Left lung (tissue), 4 donors: ENCODE measurements at regions not wholly inside any gene's neighbourhood (a gene's known extent, or its start where the extent isn't known, plus 50 kb on each side); places are given as distances from the start of the nearest gene placed in this dataset.

ENCODE experiments used
- ATAC-seq: fragments of 200-7000 bp; cut with Tn5 transposase; one replicate; pipeline ENCODE4 v1.9.1; 2020; ENCODE audit warnings: moderate library complexity
- DNase-seq, 4 donors: peaks; one replicate each; pipeline ENCODE4 v3.0.0-alpha.2; 2013 to 2020
- H3K27ac ChIP-seq, 2 donors: fragments of 200-600 bp; sonication (generic) in 1 of 2; one replicate each; pipeline versions ENCODE4 v1.5.0 to v1.8.0; 2020 to 2021
- H3K27me3 ChIP-seq, 2 donors: fragments of 200-600 bp; sonication (generic) in 1 of 2; one replicate each; pipeline versions ENCODE4 v1.5.0 to v1.8.0; 2020 to 2021
- H3K36me3 ChIP-seq, 2 donors: fragments of 200-600 bp; sonication (generic) in 1 of 2; one replicate each; pipeline versions ENCODE4 v1.5.0 to v1.8.0; 2020 to 2021
- H3K4me1 ChIP-seq, 2 donors: fragments of 200-600 bp; one replicate each; pipeline ENCODE4 v1.8.0; 2021
- H3K4me3 ChIP-seq, 2 donors: fragments of 200-600 bp; sonication (generic) in 1 of 2; one replicate each; pipeline versions ENCODE4 v1.5.0 to v1.8.0; 2020 to 2021; ENCODE audit warnings: mild to moderate bottlenecking in 1 of 2
- H3K9me3 ChIP-seq, 2 donors: fragments of 200-600 bp; sonication (generic) in 1 of 2; one replicate each; pipeline versions ENCODE4 v1.5.0 to v1.8.0; 2020 to 2021
- intact Hi-C, 2 donors: fragments of 100-400 bp; cut with DNase I; formaldehyde crosslinking; loops; one replicate each; pipeline versions ENCODE4 v1.11.2 to v1.14.2; 2022
- TF ChIP-seq, protein P1 (sequence below), 2 donors: fragments of 200-600 bp; sonication (generic) in 1 of 2; IDR thresholded peaks; one replicate each; pipeline versions ENCODE4 v1.5.0 to v1.8.0; 2021; ENCODE audit warnings: antibody characterized with exemption in 2 of 2
- donor health status: DM: no; HTN: yes; CAD: no.
- donor health status: DM: no; HTN: no; CAD: no.

DNA sequence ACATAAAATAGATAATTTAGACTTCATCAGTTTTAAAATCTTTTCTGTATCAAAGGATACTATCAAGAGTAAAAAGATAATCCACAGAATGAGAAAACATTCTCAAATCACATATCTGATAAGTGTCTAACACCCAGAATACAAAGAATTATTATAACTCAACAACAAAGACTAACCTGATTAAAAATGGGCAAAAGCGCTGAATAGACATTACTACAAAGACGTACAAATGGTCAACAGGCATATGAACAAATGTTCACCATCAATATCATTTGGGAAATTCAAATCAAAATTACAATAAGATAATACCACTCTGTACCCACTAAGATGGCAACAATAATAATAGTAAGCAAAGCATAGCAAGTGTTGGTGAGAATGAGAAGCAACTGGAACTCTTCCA, 503.8 kb downstream of the CDH26 start:
- Histone ChIP-seq H3K36me3 (no peaks in the 10 kb centered on the region), H3K9me3 (no peaks in the 10 kb centered on the region), H3K4me1 (no peaks in the 10 kb centered on the region), H3K4me3 (no peak overlapping the region), H3K27me3 (no peaks in the 10 kb centered on the region), H3K27ac (no peak overlapping the region)
- DNase-seq (no peak), ATAC-seq (no peak)
- intact Hi-C loops: no loop called here
- TF ChIP-seq, protein P1, sequence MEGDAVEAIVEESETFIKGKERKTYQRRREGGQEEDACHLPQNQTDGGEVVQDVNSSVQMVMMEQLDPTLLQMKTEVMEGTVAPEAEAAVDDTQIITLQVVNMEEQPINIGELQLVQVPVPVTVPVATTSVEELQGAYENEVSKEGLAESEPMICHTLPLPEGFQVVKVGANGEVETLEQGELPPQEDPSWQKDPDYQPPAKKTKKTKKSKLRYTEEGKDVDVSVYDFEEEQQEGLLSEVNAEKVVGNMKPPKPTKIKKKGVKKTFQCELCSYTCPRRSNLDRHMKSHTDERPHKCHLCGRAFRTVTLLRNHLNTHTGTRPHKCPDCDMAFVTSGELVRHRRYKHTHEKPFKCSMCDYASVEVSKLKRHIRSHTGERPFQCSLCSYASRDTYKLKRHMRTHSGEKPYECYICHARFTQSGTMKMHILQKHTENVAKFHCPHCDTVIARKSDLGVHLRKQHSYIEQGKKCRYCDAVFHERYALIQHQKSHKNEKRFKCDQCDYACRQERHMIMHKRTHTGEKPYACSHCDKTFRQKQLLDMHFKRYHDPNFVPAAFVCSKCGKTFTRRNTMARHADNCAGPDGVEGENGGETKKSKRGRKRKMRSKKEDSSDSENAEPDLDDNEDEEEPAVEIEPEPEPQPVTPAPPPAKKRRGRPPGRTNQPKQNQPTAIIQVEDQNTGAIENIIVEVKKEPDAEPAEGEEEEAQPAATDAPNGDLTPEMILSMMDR (IDR thresholded peaks at IDR 0.05): no peak

DNA sequence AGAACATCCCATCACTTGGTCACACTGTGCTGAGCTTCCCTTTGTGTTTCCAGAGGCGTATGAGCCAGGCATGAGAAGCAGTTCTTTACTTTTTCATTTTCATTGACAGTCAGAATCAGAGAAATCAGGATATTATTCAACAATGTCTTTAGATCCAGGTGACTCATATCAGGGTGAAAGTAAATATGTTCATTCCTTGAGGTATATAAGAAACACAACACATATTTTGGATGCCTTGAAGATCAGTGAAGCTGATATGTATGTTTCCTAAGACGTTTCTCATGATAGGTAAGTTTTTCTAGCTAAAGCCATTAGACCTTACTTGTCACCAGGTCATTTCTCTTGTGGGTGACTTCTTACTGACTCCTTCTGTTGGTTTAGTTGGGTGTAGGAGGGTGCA, 505.6 kb downstream of the CDH26 start:
- TF ChIP-seq, protein P1 (IDR thresholded peaks at IDR 0.05): no peak
- ATAC-seq: no peak
- no peaks in the 10 kb centered on the region for H3K36me3 ChIP-seq
- no peaks in the 10 kb centered on the region for H3K27me3 ChIP-seq
- no peaks in the 10 kb centered on the region for H3K4me1 ChIP-seq
- no peaks in the 10 kb centered on the region for H3K9me3 ChIP-seq
- no peak overlapping the region for H3K4me3 ChIP-seq
- no peak for DNase-seq
- no peak overlapping the region for H3K27ac ChIP-seq
- intact Hi-C loops: no loop called here

DNA sequence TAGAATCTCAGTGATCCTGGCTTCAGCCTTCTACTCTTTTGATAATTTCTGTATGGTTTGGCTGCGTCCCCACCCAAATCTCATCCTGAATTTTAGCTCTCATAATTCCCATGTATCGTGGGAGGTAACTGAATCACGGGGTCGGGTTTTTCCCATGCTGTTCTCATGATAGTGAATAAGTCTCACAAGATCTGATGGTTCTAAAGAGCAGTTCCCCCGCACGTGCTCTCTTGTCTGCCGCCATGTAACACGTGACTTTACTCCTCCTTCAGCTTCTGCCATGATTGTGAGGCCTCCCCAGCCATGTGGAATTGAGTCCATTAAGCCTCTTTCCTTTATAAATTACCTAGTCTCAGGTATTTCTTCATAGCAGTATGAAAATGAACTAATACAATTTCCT, 507.2 kb downstream of the CDH26 start:
- Histone ChIP-seq H3K36me3 (no peaks in the 10 kb centered on the region), H3K27me3 (no peaks in the 10 kb centered on the region), H3K4me1 (no peaks in the 10 kb centered on the region), H3K9me3 (no peaks in the 10 kb centered on the region), H3K4me3 (no peak overlapping the region), H3K27ac (no peak overlapping the region)
- intact Hi-C loops: no loop called here
- TF ChIP-seq, protein P1 (IDR thresholded peaks at IDR 0.05): no peak
- no peak for DNase-seq
- ATAC-seq: no peak

DNA sequence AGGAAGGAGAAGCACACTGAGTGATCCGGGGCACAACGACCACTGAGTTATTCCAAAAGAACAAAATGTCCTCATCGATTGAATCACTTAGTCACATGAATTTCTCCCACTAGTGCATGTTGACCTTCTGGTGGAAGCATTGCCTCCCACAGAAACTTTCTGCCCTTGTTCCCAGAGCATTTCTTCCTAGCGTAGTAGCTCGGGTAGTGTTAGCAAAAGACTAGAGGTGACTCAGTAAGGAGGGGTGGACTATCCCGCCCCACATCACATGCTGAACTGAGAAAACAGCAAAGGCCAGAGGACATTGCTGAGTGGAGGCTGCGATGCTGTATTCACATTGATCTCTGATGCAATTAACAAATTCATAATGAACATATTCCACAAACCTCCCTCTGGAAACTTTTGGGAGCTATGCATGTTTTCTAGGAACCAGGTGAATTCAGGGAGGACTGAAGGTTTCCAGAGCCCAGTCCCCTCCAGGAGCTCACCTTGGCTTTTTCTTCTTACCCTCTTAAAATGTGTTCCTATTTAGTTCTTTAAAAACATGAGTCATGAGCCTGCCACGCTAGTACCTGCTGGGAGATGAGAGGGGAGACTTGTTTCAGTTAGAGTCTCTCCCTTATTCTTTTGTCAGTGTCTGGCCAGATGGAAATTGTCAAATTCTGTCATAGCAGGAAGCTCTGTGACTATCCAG, 507.9 kb downstream of the CDH26 start:
- Histone ChIP-seq H3K27me3 (no peaks in the 10 kb centered on the region), H3K4me1 (no peaks in the 10 kb centered on the region), H3K27ac (no peak overlapping the region), H3K9me3 (no peaks in the 10 kb centered on the region), H3K36me3 (no peaks in the 10 kb centered on the region), H3K4me3 (no peak overlapping the region)
- intact Hi-C loops: no loop called here
- TF ChIP-seq, protein P1 (IDR thresholded peaks at IDR 0.05): no peak
- DNase-seq: no peak
- ATAC-seq: peak; percentile 59

DNA sequence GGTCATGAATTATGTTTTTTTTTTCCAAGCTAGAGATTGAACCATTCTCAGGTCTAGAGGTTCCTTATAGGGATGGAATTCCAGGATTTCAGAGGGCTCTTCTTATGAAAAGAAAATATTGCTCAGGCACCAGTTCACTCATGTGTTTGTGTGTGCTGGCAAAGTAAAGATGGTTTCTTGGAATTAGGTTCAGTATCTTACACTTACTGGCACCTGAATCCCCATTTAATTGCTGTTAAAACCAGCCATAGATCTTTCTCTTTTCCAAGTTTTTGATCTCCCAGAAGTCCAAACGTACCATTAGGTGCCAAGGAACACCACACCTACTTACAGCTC, 508.4 kb downstream of the CDH26 start:
- intact Hi-C loops: no loop called here
- DNase-seq (no peak), ATAC-seq (peak; percentile 71)
- Histone ChIP-seq H3K4me1 (no peaks in the 10 kb centered on the region), H3K27ac (no peak overlapping the region), H3K9me3 (no peaks in the 10 kb centered on the region), H3K36me3 (no peaks in the 10 kb centered on the region), H3K4me3 (no peak overlapping the region), H3K27me3 (no peaks in the 10 kb centered on the region)
- TF ChIP-seq, protein P1 (IDR thresholded peaks at IDR 0.05): no peak
